GM18861 (cell line): ENCODE measurements at regions not wholly inside any gene's neighbourhood (a gene's known extent, or its start where the extent isn't known, plus 50 kb on each side); places are given as distances from the start of the nearest gene placed in this dataset.

Source experiments
- ATAC-seq: cut with Tn5 transposase; IDR thresholded peaks from one replicate; pipeline ENCODE4 v1.9.1; 2021; ENCODE audit not compliant: unreplicated experiment

DNA sequence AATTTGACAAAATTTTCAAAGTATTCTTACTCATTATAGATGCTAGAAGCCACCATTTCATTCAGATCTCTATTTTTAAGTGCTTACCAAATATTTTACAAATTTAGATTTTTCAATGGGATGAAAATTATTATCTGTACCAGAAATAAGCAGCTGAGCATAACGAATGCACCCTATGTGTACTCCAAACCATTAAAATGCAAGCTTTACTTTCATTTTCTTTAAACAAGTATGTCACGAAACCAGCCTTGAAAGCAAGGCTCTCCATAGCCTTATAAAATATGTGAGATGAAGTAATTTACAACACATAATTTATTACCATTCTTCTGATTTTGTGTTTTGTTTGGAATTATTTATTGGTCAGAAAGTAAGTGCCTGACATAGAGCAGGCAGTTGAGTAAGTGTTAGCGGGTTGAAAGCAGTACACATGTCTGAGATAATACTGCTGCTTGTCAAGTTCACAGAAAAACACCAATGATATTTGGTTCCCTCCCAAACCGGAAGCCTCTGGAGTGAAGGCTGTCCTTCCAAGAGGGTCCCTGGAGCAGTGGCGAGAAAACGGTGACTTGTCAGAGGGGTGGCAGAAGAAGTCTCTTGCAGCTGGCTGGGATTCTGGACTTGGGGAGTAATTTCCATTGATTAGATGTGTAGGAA is 322.7 kb upstream of the PFKP start:
- no peak for ATAC-seq

DNA sequence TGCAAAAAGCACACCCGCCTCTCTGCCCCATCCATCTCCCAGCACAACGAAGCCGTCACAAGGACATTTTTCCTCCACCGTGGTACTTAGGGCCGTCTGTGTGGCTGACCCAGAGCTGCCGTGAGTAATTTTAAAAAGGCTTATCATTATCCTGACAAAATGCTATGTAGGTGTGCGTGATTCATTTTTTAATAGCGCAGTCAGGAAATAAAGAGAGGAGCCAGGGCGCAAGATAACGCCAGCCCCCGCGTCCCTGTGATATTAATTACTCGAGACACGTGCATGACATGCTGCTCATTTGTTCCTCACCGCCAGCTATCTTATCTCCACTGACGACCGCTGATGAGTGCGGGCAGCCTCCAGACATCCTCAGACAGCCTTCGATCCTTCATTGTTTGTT is 332.7 kb upstream of the PFKP start:
- ATAC-seq: no peak

- no peak for ATAC-seq
Observed at GRCh38 chr10:2733278-2733963, 333.9 kb upstream of the PFKP start.

- no peak for ATAC-seq
Observed at GRCh38 chr10:2731940-2732339, 335.4 kb upstream of the PFKP start.

DNA sequence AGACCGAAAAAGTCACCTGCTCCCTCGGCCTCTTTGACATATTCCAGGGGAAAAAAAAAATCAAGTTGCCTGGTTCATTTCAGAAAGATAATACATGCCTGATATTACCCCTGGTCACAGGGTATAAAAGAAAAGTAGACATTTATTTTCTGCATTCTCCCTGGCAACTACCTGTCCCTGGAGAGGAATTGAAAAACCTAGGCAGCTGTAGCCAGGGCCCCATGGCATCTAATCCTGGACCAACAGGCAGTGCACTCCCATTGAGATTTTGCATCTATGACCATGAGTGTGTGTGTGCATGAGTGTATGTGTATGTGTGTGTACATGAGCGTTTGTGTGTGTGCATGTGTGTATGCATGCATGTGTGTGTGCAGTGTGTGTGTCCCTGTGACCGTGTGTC is 338.2 kb upstream of the PFKP start:
- no peak for ATAC-seq

GRCh38 chr10:2728087-2728486 is 339.3 kb upstream of the PFKP start:
- no peak for ATAC-seq

DNA sequence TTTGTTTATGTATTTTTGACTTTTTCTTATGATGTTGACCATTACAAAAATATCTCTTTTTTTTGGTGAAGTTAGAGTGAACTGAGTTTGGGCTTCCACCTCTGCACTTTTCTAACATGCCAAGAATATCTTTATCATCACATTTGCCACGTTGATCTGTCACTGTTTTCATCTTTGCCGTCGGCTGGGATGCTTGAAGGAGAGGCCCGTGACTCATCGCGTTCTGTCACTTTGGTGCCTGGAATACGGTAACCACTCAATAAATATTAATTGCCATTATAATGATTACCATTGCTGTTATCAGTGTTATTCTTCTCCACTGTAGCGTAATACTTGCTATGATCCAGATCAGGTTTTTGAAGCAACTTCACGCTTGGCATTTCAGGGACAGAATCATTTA is 350.8 kb upstream of the PFKP start:
- no peak for ATAC-seq

DNA sequence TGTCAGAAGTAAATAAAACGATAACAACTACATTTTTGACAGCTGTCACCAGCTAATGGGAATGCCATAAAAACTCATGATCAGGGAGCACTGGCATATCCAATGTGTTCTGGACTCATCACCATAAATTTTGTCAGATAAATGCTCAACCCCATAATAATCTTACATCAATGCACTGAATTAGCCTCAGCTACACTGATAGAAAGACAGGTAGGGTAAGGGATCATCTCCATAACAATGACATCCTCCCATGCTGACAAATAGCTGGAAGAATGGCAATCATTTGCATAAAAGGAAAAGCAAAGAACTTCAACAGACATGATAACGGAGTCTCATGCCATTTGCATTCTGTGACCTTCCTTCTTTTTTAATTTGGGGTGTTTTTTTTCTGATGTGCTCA is 352.8 kb upstream of the PFKP start:
- no peak for ATAC-seq

DNA sequence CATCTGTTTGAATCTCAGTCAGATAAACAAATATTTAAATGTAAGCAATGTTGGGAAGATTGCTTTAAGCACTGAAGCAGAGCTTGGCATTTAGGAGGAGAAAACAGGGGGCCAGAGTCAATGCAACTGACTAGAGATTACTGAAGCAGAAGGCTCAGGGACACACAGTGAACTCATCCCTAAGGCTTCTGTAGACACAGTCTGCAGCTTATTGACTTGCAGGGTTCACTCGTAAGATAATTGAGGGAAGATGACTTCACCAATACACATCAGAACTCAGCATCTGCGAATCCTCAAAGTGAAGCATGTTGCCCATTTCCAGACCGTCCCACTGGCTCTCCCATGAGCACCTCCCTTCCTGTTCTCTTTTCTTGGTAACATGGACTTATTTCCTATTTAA is 363.4 kb upstream of the PFKP start:
- no peak for ATAC-seq

DNA sequence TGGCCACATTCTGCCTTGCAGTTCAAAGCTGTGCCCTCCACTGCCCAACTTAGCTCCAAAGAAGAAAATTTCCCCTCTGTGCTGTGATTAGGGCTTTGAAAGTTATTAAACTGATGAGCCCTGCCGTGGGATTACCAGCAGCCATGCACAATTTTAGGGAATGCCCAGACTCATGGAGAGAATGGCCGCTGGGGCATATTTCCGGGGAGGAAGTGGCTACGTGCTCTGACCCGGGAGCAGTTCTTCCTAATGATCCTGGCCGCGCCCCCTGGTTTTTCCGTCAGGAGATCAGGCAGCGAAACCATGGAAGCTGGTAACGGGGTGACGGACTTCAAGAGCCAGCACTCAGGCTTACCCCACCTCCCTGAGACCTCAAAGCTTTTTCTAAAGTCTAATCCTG is 365.5 kb upstream of the PFKP start:
- no peak for ATAC-seq

GRCh38 chr10:2700626-2701305 is 366.6 kb upstream of the PFKP start:
- ATAC-seq: peak; percentile 62

- no peak for ATAC-seq
Observed at GRCh38 chr10:2688958-2689357, 378.4 kb upstream of the PFKP start.

- ATAC-seq: no peak
Observed at GRCh38 chr10:2686691-2687090, 380.7 kb upstream of the PFKP start.

- ATAC-seq: no peak
Observed at GRCh38 chr10:2682491-2682890, 384.9 kb upstream of the PFKP start.

DNA sequence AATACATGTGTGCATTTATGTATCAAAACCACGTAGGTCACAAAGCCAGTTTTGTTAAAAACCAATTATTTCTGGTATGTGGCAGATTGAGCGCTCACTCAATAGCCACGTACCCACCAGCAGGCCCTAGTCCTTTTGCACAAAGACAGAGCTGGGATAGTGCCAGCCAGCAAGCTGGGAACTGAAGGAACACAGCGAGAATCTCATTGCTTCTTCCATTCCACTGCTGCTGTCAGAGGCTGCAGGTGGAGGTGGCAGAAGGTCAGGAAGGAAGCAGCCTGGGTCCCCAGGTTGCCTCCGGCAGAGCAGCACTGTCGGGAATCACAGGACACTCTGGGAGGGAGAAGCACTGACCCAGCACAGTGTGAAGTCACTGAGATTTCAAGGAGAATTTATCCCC is 385.5 kb upstream of the PFKP start:
- no peak for ATAC-seq

DNA sequence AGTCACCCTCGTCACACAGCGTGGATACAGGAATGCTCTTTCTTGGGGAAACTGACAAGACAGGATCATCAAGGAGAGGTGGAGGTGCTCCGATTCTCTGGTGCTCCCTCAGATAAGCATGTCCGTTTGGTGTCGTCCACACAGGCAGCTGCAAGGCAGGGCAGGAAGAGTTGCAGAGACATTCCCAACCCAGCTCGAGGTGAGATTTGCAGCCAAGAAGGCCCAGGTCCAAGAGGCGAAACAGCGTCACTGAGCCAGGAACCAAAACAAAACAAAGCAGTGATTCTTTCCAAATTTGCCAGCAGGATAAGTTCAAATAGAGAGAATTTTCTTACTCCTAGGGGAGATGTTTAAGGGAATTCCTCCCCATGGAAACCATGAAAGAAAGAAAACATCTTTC is 386.5 kb upstream of the PFKP start:
- ATAC-seq: no peak

GRCh38 chr10:2679646-2680045 is 387.7 kb upstream of the PFKP start:
- ATAC-seq: no peak

GRCh38 chr10:2676455-2676854 is 390.9 kb upstream of the PFKP start:
- no peak for ATAC-seq

DNA sequence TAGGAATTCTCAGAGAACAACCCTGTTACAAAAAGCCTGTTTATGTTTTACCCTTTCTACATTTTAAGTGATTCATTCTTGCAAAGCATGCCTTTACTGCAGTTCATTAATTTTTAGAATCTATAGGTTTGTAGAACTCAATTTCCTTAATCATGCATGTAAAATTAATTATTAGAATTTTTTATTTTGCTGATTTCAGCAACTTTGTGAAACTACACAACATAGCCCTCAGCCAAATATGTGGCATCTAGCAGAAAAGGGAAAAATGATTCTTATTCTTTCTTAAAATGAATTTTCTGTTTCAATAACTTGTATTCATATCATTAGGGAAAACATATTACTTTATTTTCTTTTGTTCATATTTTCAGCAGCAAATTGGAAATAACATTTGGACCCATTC is 392.9 kb upstream of the PFKP start:
- ATAC-seq: no peak

- no peak for ATAC-seq
Observed at GRCh38 chr10:2670864-2671263, 396.5 kb upstream of the PFKP start.

DNA sequence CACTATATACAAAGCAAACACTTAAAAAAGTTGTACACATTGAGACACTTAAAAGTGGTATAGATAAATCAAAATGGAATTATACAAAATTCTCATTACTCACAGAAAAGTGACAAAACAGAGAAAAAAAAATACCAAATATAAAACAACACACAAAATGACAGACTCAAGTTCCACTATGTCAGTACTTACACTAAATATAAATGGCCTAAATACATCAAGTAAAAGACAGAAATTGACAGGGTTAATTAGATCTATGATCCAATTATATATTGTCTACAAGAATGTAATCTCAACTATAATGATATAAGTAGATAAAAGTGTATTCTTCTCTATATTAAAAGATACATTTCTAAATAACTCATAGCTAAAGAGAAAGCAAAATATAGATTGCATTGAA is 401.6 kb upstream of the PFKP start:
- ATAC-seq: no peak

- ATAC-seq: no peak
Observed at GRCh38 chr10:2660276-2660675, 407.1 kb upstream of the PFKP start.
